Colonic mucosa (tissue), 4 donors: ENCODE measurements at regions not wholly inside any gene's neighbourhood (a gene's known extent, or its start where the extent isn't known, plus 50 kb on each side); places are given as distances from the start of the nearest gene placed in this dataset.

Source experiments
- DNase-seq: peaks from one replicate; pipeline ENCODE4 v3.0.0-alpha.2; 2020
- H3K27ac ChIP-seq: fragments of 200-600 bp; one replicate; pipeline ENCODE4 v1.8.0; 2021
- H3K27me3 ChIP-seq: fragments of 200-600 bp; one replicate; pipeline ENCODE4 v1.8.0; 2021
- H3K36me3 ChIP-seq: fragments of 200-600 bp; one replicate; pipeline ENCODE4 v1.8.0; 2021
- H3K4me1 ChIP-seq: fragments of 200-600 bp; one replicate; pipeline ENCODE4 v1.8.0; 2021; ENCODE audit warnings: mild to moderate bottlenecking
- H3K4me3 ChIP-seq: fragments of 200-600 bp; one replicate; pipeline ENCODE4 v1.8.0; 2021
- H3K9ac ChIP-seq, 2 donors: one replicate each; pipeline ENCODE4 v1.7.0; 2013; ENCODE audit warnings: control low read depth in 2 of 2, low read depth in 2 of 2, low read length in 2 of 2
- H3K9me3 ChIP-seq: fragments of 200-600 bp; one replicate; pipeline ENCODE4 v1.8.0; 2021
- intact Hi-C: fragments of 100-400 bp; cut with DNase I; formaldehyde crosslinking; loops from one replicate; pipeline ENCODE4 v1.14.1; 2022
- TF ChIP-seq, protein P1 (sequence below): fragments of 200-600 bp; IDR thresholded peaks from one replicate; pipeline ENCODE4 v1.8.0; 2022; ENCODE audit warnings: antibody characterized with exemption, mild to moderate bottlenecking
- donor health status: healthy.
- donor health status: DM: no; HTN: no; CAD: no.
- donor health status: DM: no; HTN: no; CAD: no.

- TF ChIP-seq, protein P1, sequence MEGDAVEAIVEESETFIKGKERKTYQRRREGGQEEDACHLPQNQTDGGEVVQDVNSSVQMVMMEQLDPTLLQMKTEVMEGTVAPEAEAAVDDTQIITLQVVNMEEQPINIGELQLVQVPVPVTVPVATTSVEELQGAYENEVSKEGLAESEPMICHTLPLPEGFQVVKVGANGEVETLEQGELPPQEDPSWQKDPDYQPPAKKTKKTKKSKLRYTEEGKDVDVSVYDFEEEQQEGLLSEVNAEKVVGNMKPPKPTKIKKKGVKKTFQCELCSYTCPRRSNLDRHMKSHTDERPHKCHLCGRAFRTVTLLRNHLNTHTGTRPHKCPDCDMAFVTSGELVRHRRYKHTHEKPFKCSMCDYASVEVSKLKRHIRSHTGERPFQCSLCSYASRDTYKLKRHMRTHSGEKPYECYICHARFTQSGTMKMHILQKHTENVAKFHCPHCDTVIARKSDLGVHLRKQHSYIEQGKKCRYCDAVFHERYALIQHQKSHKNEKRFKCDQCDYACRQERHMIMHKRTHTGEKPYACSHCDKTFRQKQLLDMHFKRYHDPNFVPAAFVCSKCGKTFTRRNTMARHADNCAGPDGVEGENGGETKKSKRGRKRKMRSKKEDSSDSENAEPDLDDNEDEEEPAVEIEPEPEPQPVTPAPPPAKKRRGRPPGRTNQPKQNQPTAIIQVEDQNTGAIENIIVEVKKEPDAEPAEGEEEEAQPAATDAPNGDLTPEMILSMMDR = no peak
- no peaks in the 10 kb centered on the region for H3K36me3 ChIP-seq
- no peak overlapping the region for H3K9ac ChIP-seq
- intact Hi-C loops = no loop called here
- no peaks in the 10 kb centered on the region for H3K9me3 ChIP-seq
- H3K4me3 ChIP-seq = no peak overlapping the region
- no peaks in the 10 kb centered on the region for H3K4me1 ChIP-seq
- DNase-seq = no peak
- H3K27ac ChIP-seq = no peak overlapping the region
- no peaks in the 10 kb centered on the region for H3K27me3 ChIP-seq
These were observed 275.5 kb downstream of the SHOX2 start for GRCh38 chr3:157830556-157831236.

- no peak overlapping the region for H3K27ac ChIP-seq
- no peaks in the 10 kb centered on the region for H3K9me3 ChIP-seq
- no peaks in the 10 kb centered on the region for H3K36me3 ChIP-seq
- no peaks in the 10 kb centered on the region for H3K27me3 ChIP-seq
- intact Hi-C loops = no loop called here
- TF ChIP-seq, protein P1 = no peak
- DNase-seq = no peak
- no peak overlapping the region for H3K9ac ChIP-seq
- no peak overlapping the region for H3K4me3 ChIP-seq
- H3K4me1 ChIP-seq = no peaks in the 10 kb centered on the region
These were observed 276.4 kb downstream of the SHOX2 start for GRCh38 chr3:157829786-157830185.

GRCh38 chr3:157824281-157824680 lies 281.9 kb downstream of the SHOX2 start:
- no peaks in the 10 kb centered on the region for H3K9me3 ChIP-seq
- H3K4me3 ChIP-seq = no peak overlapping the region
- H3K4me1 ChIP-seq = no peaks in the 10 kb centered on the region
- intact Hi-C loops = no loop called here
- H3K27ac ChIP-seq = no peak overlapping the region
- no peak for DNase-seq
- TF ChIP-seq, protein P1 = no peak
- H3K9ac ChIP-seq = no peak overlapping the region
- H3K36me3 ChIP-seq = no peaks in the 10 kb centered on the region
- H3K27me3 ChIP-seq = no peaks in the 10 kb centered on the region

GRCh38 chr3:157823050-157823449 lies 283.2 kb downstream of the SHOX2 start:
- no peak overlapping the region for H3K4me3 ChIP-seq
- intact Hi-C loops = no loop called here
- no peaks in the 10 kb centered on the region for H3K27me3 ChIP-seq
- H3K9ac ChIP-seq = no peak overlapping the region
- H3K27ac ChIP-seq = no peak overlapping the region
- H3K4me1 ChIP-seq = no peaks in the 10 kb centered on the region
- H3K9me3 ChIP-seq = no peaks in the 10 kb centered on the region
- DNase-seq = no peak
- H3K36me3 ChIP-seq = no peaks in the 10 kb centered on the region
- TF ChIP-seq, protein P1 = no peak

DNA sequence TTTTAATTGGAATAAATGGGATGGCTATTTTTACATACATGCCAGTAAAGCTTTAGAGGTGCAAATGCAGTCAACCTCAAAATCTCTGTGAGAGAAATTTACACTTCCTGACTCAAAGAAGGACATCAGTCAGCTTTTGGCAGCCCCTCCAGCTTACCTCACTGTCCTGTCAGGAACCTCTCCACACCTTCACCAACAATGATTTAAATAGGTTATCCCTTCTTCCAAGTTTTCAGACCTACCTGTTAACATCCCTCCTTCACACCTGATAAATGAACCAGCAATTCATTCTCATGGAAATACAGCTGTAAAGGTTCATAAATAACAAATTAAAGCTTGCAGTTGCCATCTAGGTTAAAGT lies 286.1 kb downstream of the SHOX2 start:
- H3K36me3 ChIP-seq = no peaks in the 10 kb centered on the region
- no peak overlapping the region for H3K9ac ChIP-seq
- intact Hi-C loops = no loop called here
- H3K4me3 ChIP-seq = no peak overlapping the region
- no peak overlapping the region for H3K27ac ChIP-seq
- no peaks in the 10 kb centered on the region for H3K4me1 ChIP-seq
- TF ChIP-seq, protein P1 = no peak
- no peak for DNase-seq
- no peaks in the 10 kb centered on the region for H3K27me3 ChIP-seq
- H3K9me3 ChIP-seq = no peaks in the 10 kb centered on the region
